SK-N-SH (cell line): ENCODE measurements at regions not wholly inside any gene's neighbourhood (a gene's known extent, or its start where the extent isn't known, plus 50 kb on each side); places are given as distances from the start of the nearest gene placed in this dataset.

Experiments used
- CHD2 ChIP-seq: fragments of 150-350 bp; IDR thresholded peaks from 2 replicates; pipeline ENCODE4 v1.6.1; 2018; ENCODE audit warnings: low read length; ENCODE audit not compliant: partially characterized antibody
- ELF1 ChIP-seq: IDR thresholded peaks from 2 replicates; pipeline ENCODE4 v1.4.0; 2012
- EP300 ChIP-seq, 2 experiments: IDR thresholded peaks; 2 replicates each; pipeline versions ENCODE4 v1.4.0 to v1.6.1; 2012; ENCODE audit warnings: borderline replicate concordance in 1 of 2, low read depth in 1 of 2, low read length in 1 of 2
- EZH2phosphoT487 ChIP-seq: fragments of 200-600 bp; sonication (generic); IDR thresholded peaks from 2 replicates; pipeline ENCODE4 v1.6.1; 2017; ENCODE audit warnings: low read depth, mixed run types, mild to moderate bottlenecking, antibody characterized with exemption, moderate library complexity, borderline replicate concordance
- FOXM1 ChIP-seq: IDR thresholded peaks from 2 replicates; pipeline ENCODE4 v1.4.0; 2012; ENCODE audit warnings: low read depth, mild to moderate bottlenecking
- POLR2AphosphoS5 ChIP-seq: IDR thresholded peaks from 2 replicates; pipeline ENCODE4 v1.6.1; 2012; ENCODE audit warnings: low read depth, low read length
- SIN3A ChIP-seq: IDR thresholded peaks from 2 replicates; pipeline ENCODE4 v1.6.1; 2012; ENCODE audit warnings: low read depth, mild to moderate bottlenecking, low read length, moderate library complexity, borderline replicate concordance
- TAF1 ChIP-seq: IDR thresholded peaks from 2 replicates; pipeline ENCODE4 v1.6.1; 2012; ENCODE audit warnings: low read depth, mild to moderate bottlenecking, low read length, moderate library complexity, borderline replicate concordance
- TF ChIP-seq, protein P1 (sequence below): IDR thresholded peaks from 2 replicates; pipeline ENCODE4; 2012
- TF ChIP-seq, protein P2 (sequence below): fragments of 200-600 bp; sonication (generic); IDR thresholded peaks from 2 replicates; pipeline ENCODE4 v1.6.1; 2017; ENCODE audit warnings: antibody characterized with exemption, mild to moderate bottlenecking, moderate library complexity
- TF ChIP-seq, protein P3 (sequence below): IDR thresholded peaks from 2 replicates; pipeline ENCODE4 v1.6.1; 2012; ENCODE audit warnings: mild to moderate bottlenecking, low read depth, low read length, moderate library complexity
- TF ChIP-seq, protein P4 (sequence below): IDR thresholded peaks from 2 replicates; pipeline ENCODE4 v1.4.0; 2012; ENCODE audit warnings: low read depth, borderline replicate concordance
- TF ChIP-seq, protein P5 (sequence below): fragments of 150-350 bp; IDR thresholded peaks from 2 replicates; pipeline ENCODE4 v1.6.1; 2017; ENCODE audit warnings: antibody characterized with exemption, low read length, low read depth, borderline replicate concordance

DNA sequence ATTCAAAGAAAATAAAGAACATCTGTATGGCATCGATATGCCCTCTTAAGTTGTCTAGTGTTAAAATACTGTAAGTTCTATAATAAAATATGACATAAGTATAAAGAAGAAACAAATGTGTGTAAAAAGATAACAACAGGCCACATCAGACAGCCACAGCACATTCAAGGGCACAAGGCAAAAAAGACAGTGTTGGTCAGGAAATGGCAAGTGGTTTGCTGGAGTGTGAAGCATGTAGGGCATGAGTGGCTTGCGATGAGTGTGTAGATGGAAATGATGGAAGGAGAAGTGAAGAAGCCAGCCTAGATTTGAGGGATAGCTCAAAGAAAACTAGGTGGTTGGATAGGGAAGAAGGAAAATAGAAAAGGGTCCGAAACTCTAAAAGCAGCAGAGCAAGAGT, 341.6 kb downstream of the CRPPA start:
- no peak for TF ChIP-seq SIN3A
- no peak for TF ChIP-seq POLR2AphosphoS5
- TF ChIP-seq EZH2phosphoT487 = no peak
- TF ChIP-seq CHD2 = no peak
- no peak for TF ChIP-seq EP300 (IDR thresholded peaks at IDR 0.05; ENCODE audit: borderline replicate concordance in 1 of 2, low read depth in 1 of 2, low read length in 1 of 2)
- TF ChIP-seq, protein P1, sequence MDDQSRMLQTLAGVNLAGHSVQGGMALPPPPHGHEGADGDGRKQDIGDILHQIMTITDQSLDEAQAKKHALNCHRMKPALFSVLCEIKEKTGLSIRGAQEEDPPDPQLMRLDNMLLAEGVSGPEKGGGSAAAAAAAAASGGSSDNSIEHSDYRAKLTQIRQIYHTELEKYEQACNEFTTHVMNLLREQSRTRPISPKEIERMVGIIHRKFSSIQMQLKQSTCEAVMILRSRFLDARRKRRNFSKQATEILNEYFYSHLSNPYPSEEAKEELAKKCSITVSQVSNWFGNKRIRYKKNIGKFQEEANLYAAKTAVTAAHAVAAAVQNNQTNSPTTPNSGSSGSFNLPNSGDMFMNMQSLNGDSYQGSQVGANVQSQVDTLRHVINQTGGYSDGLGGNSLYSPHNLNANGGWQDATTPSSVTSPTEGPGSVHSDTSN = no peak
- TF ChIP-seq, protein P2, sequence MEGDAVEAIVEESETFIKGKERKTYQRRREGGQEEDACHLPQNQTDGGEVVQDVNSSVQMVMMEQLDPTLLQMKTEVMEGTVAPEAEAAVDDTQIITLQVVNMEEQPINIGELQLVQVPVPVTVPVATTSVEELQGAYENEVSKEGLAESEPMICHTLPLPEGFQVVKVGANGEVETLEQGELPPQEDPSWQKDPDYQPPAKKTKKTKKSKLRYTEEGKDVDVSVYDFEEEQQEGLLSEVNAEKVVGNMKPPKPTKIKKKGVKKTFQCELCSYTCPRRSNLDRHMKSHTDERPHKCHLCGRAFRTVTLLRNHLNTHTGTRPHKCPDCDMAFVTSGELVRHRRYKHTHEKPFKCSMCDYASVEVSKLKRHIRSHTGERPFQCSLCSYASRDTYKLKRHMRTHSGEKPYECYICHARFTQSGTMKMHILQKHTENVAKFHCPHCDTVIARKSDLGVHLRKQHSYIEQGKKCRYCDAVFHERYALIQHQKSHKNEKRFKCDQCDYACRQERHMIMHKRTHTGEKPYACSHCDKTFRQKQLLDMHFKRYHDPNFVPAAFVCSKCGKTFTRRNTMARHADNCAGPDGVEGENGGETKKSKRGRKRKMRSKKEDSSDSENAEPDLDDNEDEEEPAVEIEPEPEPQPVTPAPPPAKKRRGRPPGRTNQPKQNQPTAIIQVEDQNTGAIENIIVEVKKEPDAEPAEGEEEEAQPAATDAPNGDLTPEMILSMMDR = no peak
- TF ChIP-seq, protein P3, sequence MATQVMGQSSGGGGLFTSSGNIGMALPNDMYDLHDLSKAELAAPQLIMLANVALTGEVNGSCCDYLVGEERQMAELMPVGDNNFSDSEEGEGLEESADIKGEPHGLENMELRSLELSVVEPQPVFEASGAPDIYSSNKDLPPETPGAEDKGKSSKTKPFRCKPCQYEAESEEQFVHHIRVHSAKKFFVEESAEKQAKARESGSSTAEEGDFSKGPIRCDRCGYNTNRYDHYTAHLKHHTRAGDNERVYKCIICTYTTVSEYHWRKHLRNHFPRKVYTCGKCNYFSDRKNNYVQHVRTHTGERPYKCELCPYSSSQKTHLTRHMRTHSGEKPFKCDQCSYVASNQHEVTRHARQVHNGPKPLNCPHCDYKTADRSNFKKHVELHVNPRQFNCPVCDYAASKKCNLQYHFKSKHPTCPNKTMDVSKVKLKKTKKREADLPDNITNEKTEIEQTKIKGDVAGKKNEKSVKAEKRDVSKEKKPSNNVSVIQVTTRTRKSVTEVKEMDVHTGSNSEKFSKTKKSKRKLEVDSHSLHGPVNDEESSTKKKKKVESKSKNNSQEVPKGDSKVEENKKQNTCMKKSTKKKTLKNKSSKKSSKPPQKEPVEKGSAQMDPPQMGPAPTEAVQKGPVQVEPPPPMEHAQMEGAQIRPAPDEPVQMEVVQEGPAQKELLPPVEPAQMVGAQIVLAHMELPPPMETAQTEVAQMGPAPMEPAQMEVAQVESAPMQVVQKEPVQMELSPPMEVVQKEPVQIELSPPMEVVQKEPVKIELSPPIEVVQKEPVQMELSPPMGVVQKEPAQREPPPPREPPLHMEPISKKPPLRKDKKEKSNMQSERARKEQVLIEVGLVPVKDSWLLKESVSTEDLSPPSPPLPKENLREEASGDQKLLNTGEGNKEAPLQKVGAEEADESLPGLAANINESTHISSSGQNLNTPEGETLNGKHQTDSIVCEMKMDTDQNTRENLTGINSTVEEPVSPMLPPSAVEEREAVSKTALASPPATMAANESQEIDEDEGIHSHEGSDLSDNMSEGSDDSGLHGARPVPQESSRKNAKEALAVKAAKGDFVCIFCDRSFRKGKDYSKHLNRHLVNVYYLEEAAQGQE = no peak
- TF ChIP-seq TAF1 = no peak
- TF ChIP-seq, protein P4, sequence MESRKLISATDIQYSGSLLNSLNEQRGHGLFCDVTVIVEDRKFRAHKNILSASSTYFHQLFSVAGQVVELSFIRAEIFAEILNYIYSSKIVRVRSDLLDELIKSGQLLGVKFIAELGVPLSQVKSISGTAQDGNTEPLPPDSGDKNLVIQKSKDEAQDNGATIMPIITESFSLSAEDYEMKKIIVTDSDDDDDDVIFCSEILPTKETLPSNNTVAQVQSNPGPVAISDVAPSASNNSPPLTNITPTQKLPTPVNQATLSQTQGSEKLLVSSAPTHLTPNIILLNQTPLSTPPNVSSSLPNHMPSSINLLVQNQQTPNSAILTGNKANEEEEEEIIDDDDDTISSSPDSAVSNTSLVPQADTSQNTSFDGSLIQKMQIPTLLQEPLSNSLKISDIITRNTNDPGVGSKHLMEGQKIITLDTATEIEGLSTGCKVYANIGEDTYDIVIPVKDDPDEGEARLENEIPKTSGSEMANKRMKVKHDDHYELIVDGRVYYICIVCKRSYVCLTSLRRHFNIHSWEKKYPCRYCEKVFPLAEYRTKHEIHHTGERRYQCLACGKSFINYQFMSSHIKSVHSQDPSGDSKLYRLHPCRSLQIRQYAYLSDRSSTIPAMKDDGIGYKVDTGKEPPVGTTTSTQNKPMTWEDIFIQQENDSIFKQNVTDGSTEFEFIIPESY = no peak
- TF ChIP-seq FOXM1 = no peak
- TF ChIP-seq, protein P5, sequence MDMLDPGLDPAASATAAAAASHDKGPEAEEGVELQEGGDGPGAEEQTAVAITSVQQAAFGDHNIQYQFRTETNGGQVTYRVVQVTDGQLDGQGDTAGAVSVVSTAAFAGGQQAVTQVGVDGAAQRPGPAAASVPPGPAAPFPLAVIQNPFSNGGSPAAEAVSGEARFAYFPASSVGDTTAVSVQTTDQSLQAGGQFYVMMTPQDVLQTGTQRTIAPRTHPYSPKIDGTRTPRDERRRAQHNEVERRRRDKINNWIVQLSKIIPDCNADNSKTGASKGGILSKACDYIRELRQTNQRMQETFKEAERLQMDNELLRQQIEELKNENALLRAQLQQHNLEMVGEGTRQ = no peak
- no peak for TF ChIP-seq ELF1
